NCI-H1436 treated with DMSO at 0.1 percent for 48 hours (cell line): ENCODE measurements at regions not wholly inside any gene's neighbourhood (a gene's known extent, or its start where the extent isn't known, plus 50 kb on each side); places are given as distances from the start of the nearest gene placed in this dataset.
"Not testable (repeated sequence)": the region's sequence is repeated elsewhere in the genome, so short reads cannot be mapped to it uniquely, and the experiment has no call there.

Experiments
- DNase-seq: peaks from one replicate; lab custom pipeline; 2025; lab: John Stamatoyannopoulos, UW

- DNase-seq = no peak
These were observed 543.6 kb downstream of the RFC3 start for GRCh38 chr13:34361560-34361959.

- DNase-seq = no peak
These were observed 545.3 kb downstream of the RFC3 start for GRCh38 chr13:34363266-34363665.

- DNase-seq = no peak
These were observed 546.7 kb downstream of the RFC3 start for GRCh38 chr13:34364633-34365032.

GRCh38 chr13:34369931-34370330 is 552.0 kb downstream of the RFC3 start:
- no peak for DNase-seq

- DNase-seq = no peak
These were observed 553.2 kb downstream of the RFC3 start for GRCh38 chr13:34371108-34371507.

- DNase-seq = no peak
These were observed 553.9 kb downstream of the RFC3 start for GRCh38 chr13:34371645-34372395.

- DNase-seq = no peak
These were observed 554.6 kb downstream of the RFC3 start for GRCh38 chr13:34372581-34372980.

GRCh38 chr13:34376483-34376882 is 558.5 kb downstream of the RFC3 start:
- DNase-seq = no peak

- no peak for DNase-seq
These were observed 560.8 kb upstream of the NBEA start for GRCh38 chr13:34381228-34381627.

GRCh38 chr13:34383728-34384127 is 558.3 kb upstream of the NBEA start:
- no peak for DNase-seq

GRCh38 chr13:34386229-34386628 is 555.8 kb upstream of the NBEA start:
- DNase-seq = not testable (repeated sequence)

GRCh38 chr13:34391076-34391475 is 551.0 kb upstream of the NBEA start:
- DNase-seq = no peak

GRCh38 chr13:34401696-34402095 is 540.4 kb upstream of the NBEA start:
- no peak for DNase-seq

- no peak for DNase-seq
These were observed 536.5 kb upstream of the NBEA start for GRCh38 chr13:34405410-34406181.

- no peak for DNase-seq
These were observed 533.4 kb upstream of the NBEA start for GRCh38 chr13:34408640-34409039.

- DNase-seq = no peak
These were observed 532.4 kb upstream of the NBEA start for GRCh38 chr13:34409496-34410182.

GRCh38 chr13:34410678-34411077 is 531.4 kb upstream of the NBEA start:
- no peak for DNase-seq

- no peak for DNase-seq
These were observed 530.9 kb upstream of the NBEA start for GRCh38 chr13:34411177-34411576.

GRCh38 chr13:34411894-34412293 is 530.2 kb upstream of the NBEA start:
- no peak for DNase-seq

GRCh38 chr13:34412295-34412694 is 529.8 kb upstream of the NBEA start:
- DNase-seq = no peak

GRCh38 chr13:34412817-34413375 is 529.2 kb upstream of the NBEA start:
- no peak for DNase-seq

- DNase-seq = no peak
These were observed 528.4 kb upstream of the NBEA start for GRCh38 chr13:34413538-34414210.
